GM12865 (cell line): ENCODE measurements at regions not wholly inside any gene's neighbourhood (a gene's known extent, or its start where the extent isn't known, plus 50 kb on each side); places are given as distances from the start of the nearest gene placed in this dataset.
"Not testable (repeated sequence)": the region's sequence is repeated elsewhere in the genome, so short reads cannot be mapped to it uniquely, and the experiment has no call there.

Experiments used
- DNase-seq: peaks from one replicate; pipeline ENCODE4 v3.0.0; 2010; ENCODE audit warnings: low read depth
- H3K4me3 ChIP-seq: 2 replicates; pipeline ENCODE4 v1.5.1; 2011; ENCODE audit warnings: mild to moderate bottlenecking, low read depth, low read length, control low read depth
- CTCF ChIP-seq: IDR thresholded peaks from 2 replicates; pipeline ENCODE4 v1.5.1; 2011; ENCODE audit warnings: low read length, control low read depth, low read depth, inconsistent platforms; ENCODE audit not compliant: insufficient read depth; ENCODE audit errors: missing control alignments

- H3K4me3 ChIP-seq = no peak overlapping the region
- TF ChIP-seq CTCF = no peak
- no peak for DNase-seq
Observed at GRCh38 chr2:176907341-176907740, 305.3 kb upstream of the HNRNPA3 start.

- no peak overlapping the region for H3K4me3 ChIP-seq
- no peak for TF ChIP-seq CTCF
- no peak for DNase-seq
Observed at GRCh38 chr2:176910828-176911227, 301.8 kb upstream of the HNRNPA3 start.

- no peak for DNase-seq
- H3K4me3 ChIP-seq = no peak overlapping the region
- TF ChIP-seq CTCF = no peak
Observed at GRCh38 chr2:176913955-176914354, 298.6 kb upstream of the HNRNPA3 start.

GRCh38 chr2:176914371-176914770 is 298.2 kb upstream of the HNRNPA3 start:
- no peak for DNase-seq
- no peak for TF ChIP-seq CTCF

GRCh38 chr2:176922545-176922944 is 290.0 kb upstream of the HNRNPA3 start:
- H3K4me3 ChIP-seq, DNase-seq: not testable (repeated sequence)

More at GRCh38 chr2:176914371-176914770, 298.2 kb upstream of the HNRNPA3 start:
- no peak overlapping the region for H3K4me3 ChIP-seq

- H3K4me3 ChIP-seq = no peak overlapping the region
- TF ChIP-seq CTCF = no peak
- DNase-seq = no peak
Observed at GRCh38 chr2:176923205-176923604, 289.4 kb upstream of the HNRNPA3 start.

- no peak for DNase-seq
Observed at GRCh38 chr2:176924909-176925534, 287.6 kb upstream of the HNRNPA3 start.

More at GRCh38 chr2:176924909-176925534, 287.6 kb upstream of the HNRNPA3 start:
- no peak for TF ChIP-seq CTCF
- H3K4me3 ChIP-seq = no peak overlapping the region
